NCI-H69 (cell line): ENCODE measurements at regions not wholly inside any gene's neighbourhood (a gene's known extent, or its start where the extent isn't known, plus 50 kb on each side); places are given as distances from the start of the nearest gene placed in this dataset.
"Not testable (repeated sequence)": the region's sequence is repeated elsewhere in the genome, so short reads cannot be mapped to it uniquely, and the experiment has no call there.

Source experiments
- DNase-seq: peaks from one replicate; lab custom pipeline; 2025; lab: John Stamatoyannopoulos, UW

GRCh38 chr12:54105809-54106208 lies 52.2 kb downstream of the HOXC4 start:
- not testable (repeated sequence) for DNase-seq

GRCh38 chr12:54106252-54106651 lies 52.6 kb downstream of the HOXC4 start:
- DNase-seq, result not testable (repeated sequence)

- not testable (repeated sequence) for DNase-seq
Measured at GRCh38 chr12:54106803-54107579, 53.4 kb downstream of the HOXC4 start.

GRCh38 chr12:54112336-54112735 lies 58.7 kb downstream of the HOXC4 start:
- DNase-seq, result peak; percentile 92

- DNase-seq, result peak; percentile 45
Measured at GRCh38 chr12:54116055-54116454, 62.4 kb downstream of the HOXC4 start.

GRCh38 chr12:54117392-54117791 lies 63.8 kb downstream of the HOXC4 start:
- DNase-seq, result not testable (repeated sequence)

- DNase-seq, result not testable (repeated sequence)
Measured at GRCh38 chr12:54119082-54119481, 65.4 kb downstream of the HOXC4 start.

- DNase-seq, result not testable (repeated sequence)
Measured at GRCh38 chr12:54123981-54124380, 64.8 kb downstream of the SMUG1 start.

- DNase-seq, result not testable (repeated sequence)
Measured at GRCh38 chr12:54125708-54126028, 63.1 kb downstream of the SMUG1 start.

- DNase-seq, result peak; percentile 51
Measured at GRCh38 chr12:54126029-54126695, 62.6 kb downstream of the SMUG1 start.

- DNase-seq, result peak; percentile 43
Measured at GRCh38 chr12:54126696-54127537, 61.9 kb downstream of the SMUG1 start.

- no peak for DNase-seq
Measured at GRCh38 chr12:54127538-54128259, 61.1 kb downstream of the SMUG1 start.

- DNase-seq, result no peak
Measured at GRCh38 chr12:54128416-54128815, 60.4 kb downstream of the SMUG1 start.

GRCh38 chr12:54129028-54129903 lies 59.5 kb downstream of the SMUG1 start:
- no peak for DNase-seq
